ENCODE measurements at regions not wholly inside any gene's neighbourhood (a gene's known extent, or its start where the extent isn't known, plus 50 kb on each side); places are given as distances from the start of the nearest gene placed in this dataset.

DNA sequence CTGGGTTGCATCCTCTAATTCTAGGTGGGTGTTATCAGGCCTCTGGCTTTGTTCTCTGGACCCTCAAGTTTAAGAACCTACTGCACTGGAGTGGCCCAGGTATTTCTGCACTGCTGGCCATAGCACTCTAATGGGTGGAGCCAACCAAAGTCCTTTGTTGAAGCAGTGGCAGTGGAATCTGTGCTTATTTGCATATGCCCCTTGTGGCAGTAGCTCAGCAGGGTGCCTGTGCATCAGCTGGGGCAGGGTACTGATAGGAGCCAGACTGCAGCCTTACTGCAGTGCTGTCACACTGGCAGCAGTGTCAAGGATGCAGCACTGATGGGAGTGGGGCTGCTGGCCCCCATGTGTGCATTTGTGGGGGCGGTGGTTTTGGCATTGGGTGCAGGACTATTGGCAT lies 660.6 kb downstream of the LRRIQ3 start:
- H3K4me3 ChIP-seq (replicated peaks; ENCODE audit: low read depth, low read length) = no peak overlapping the region
- no peak for DNase-seq (ENCODE audit: low read depth)
- TF ChIP-seq, protein P1, sequence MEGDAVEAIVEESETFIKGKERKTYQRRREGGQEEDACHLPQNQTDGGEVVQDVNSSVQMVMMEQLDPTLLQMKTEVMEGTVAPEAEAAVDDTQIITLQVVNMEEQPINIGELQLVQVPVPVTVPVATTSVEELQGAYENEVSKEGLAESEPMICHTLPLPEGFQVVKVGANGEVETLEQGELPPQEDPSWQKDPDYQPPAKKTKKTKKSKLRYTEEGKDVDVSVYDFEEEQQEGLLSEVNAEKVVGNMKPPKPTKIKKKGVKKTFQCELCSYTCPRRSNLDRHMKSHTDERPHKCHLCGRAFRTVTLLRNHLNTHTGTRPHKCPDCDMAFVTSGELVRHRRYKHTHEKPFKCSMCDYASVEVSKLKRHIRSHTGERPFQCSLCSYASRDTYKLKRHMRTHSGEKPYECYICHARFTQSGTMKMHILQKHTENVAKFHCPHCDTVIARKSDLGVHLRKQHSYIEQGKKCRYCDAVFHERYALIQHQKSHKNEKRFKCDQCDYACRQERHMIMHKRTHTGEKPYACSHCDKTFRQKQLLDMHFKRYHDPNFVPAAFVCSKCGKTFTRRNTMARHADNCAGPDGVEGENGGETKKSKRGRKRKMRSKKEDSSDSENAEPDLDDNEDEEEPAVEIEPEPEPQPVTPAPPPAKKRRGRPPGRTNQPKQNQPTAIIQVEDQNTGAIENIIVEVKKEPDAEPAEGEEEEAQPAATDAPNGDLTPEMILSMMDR (IDR thresholded peaks at IDR 0.05; ENCODE audit: low read length, missing control alignments) = no peak

DNA sequence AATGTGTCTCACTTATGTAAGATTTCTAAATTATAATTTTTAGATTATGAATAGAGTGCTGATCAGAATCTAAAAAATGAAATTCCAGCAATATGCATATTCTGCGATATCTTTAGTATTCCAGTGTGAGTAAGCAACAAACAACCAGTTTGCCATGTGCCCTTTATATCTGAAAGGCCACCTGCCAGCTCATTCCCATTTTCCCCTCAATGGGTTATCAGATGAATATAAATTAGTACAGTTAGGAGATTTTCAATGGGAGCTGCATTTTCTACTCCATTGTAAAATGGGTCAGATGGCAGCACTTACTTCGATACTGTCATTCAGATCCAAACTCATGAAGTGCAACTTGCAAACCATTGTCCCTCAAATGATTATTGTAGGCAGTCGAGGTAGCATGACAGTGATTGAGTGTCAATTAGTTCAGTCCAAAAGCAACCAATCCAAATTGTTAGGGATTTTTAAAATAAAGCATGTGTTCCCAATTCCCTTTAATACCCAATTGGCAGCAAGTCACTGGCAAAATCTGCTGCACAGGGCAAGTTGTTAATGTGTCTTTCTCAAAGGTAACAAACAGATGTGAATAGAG lies 680.3 kb downstream of the LRRIQ3 start:
- no peak for DNase-seq (ENCODE audit: low read depth)
- TF ChIP-seq, protein P1 (IDR thresholded peaks at IDR 0.05; ENCODE audit: low read length, missing control alignments) = no peak
- no peak overlapping the region for H3K4me3 ChIP-seq (replicated peaks; ENCODE audit: low read depth, low read length)

DNA sequence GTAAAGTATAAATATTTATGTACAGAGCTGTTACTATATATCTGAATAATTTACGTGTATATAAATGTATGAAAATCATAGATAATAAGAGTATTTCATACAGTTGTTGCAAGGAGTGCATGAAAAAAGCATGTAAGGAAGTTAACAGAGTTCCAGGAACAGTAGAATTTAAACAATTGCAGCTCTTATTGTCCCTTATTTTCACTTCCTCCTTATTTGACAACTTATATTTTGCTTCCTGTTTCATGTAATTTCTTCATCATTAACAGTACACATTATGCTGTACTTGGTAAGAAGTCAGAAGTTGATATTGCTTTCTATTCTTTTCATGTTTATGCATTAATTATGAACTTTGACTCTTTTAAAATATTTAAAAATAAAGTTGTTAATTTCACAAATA lies 681.5 kb downstream of the LRRIQ3 start:
- no peak overlapping the region for H3K4me3 ChIP-seq (replicated peaks; ENCODE audit: low read depth, low read length)
- TF ChIP-seq, protein P1 (IDR thresholded peaks at IDR 0.05; ENCODE audit: low read length, missing control alignments) = no peak
- no peak for DNase-seq (ENCODE audit: low read depth)

DNA sequence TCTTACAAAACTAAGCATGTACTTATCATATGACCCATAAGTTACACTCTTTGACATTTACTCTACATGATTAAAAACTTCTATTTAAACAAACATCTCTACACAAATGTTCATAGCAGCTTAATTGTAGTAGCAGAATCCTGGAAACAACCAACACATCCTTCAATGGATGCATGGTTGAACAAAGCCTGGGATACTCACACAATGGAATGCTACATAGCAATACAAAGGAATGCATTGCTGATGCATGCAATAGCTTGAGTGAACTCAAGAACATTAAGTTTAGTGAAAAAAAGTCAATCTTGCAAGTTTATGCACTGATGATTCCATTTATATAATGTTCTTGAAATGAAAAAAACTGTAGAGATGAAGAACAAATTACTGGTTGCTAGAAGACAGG lies 686.9 kb downstream of the LRRIQ3 start:
- no peak for DNase-seq (ENCODE audit: low read depth)
- TF ChIP-seq, protein P1 (IDR thresholded peaks at IDR 0.05; ENCODE audit: low read length, missing control alignments) = no peak
- H3K4me3 ChIP-seq (replicated peaks; ENCODE audit: low read depth, low read length) = no peak overlapping the region

DNA sequence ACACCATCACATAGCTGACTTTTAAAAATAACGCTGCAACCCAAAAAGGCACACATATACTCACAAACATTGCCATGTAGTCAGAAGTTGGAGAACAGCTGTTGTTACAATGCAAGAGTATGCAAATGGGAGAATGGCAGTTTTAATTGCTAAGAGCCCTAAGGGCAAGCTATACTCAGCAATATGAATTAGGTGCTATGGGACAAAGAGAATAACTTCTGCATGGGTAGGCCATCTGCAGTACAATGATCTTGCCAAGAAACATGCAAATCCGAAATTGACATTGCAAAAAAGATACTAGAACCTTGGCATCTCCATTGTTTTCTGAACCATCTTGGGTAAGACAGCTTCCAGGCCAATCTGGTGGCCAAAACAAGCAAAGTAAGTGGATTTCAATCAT lies 697.8 kb downstream of the LRRIQ3 start:
- H3K4me3 ChIP-seq (replicated peaks; ENCODE audit: low read depth, low read length) = no peak overlapping the region
- TF ChIP-seq, protein P1 (IDR thresholded peaks at IDR 0.05; ENCODE audit: low read length, missing control alignments) = no peak
- DNase-seq (ENCODE audit: low read depth) = no peak

DNA sequence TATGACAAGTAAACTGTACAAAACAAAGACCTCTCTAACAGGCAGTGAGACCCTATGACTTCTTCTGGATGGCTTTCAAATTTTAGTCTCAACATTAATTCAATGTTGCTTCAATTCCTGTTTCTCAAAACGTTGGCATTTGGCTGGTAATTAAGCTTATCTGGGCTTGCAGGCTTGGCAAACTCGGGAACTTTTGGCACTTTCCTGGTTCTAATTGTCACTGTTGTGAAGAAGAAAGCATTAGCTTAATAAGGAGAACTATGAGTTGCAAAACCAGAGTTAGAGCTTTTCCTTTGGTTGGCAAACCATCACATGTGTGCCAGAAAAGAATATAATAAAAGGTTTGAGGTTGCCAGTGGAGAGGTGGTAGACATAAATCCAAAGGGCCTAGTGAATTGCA lies 698.3 kb downstream of the LRRIQ3 start:
- TF ChIP-seq, protein P1 (IDR thresholded peaks at IDR 0.05; ENCODE audit: low read length, missing control alignments) = no peak
- DNase-seq (ENCODE audit: low read depth) = no peak
- H3K4me3 ChIP-seq (replicated peaks; ENCODE audit: low read depth, low read length) = no peak overlapping the region

DNA sequence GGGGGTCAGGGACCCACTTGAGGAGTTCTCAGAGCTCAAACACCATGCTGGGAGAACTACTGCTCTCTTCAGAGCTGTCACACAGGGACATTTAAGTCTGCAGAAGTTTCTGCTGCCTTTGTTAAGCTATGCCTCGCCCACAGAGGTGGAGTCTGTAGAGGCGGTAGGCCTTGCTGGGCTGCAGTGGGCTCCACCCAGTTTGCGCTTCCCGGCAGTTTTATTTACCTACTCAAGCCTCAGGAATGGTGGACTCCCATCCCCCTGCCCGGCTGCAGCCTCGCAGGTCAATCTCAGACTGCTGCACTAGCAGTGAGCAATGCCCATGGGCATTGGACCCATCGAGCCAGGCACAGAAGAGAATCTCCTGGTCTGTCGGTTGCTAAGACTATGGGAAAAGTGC lies 706.4 kb downstream of the LRRIQ3 start:
- TF ChIP-seq, protein P1 (IDR thresholded peaks at IDR 0.05; ENCODE audit: low read length, missing control alignments) = no peak
- no peak overlapping the region for H3K4me3 ChIP-seq (replicated peaks; ENCODE audit: low read depth, low read length)
- DNase-seq (ENCODE audit: low read depth) = no peak

Data from fibroblast of pulmonary artery (primary cell).